ENCODE measurements at regions not wholly inside any gene's neighbourhood (a gene's known extent, or its start where the extent isn't known, plus 50 kb on each side); places are given as distances from the start of the nearest gene placed in this dataset.
"Not testable (repeated sequence)": the region's sequence is repeated elsewhere in the genome, so short reads cannot be mapped to it uniquely, and the experiment has no call there.

GRCh38 chr15:81779181-81779580 is 266.6 kb downstream of the MEX3B start:
- no peak for DNase-seq

- no peak for DNase-seq
Observed at GRCh38 chr15:81777546-81777945, 268.3 kb downstream of the MEX3B start.

GRCh38 chr15:81776976-81777375 is 268.8 kb downstream of the MEX3B start:
- DNase-seq: no peak

GRCh38 chr15:81775779-81776178 is 270.0 kb downstream of the MEX3B start:
- DNase-seq: not testable (repeated sequence)

GRCh38 chr15:81774309-81774708 is 271.5 kb downstream of the MEX3B start:
- DNase-seq: no peak

GRCh38 chr15:81768773-81769172 is 277.0 kb downstream of the MEX3B start:
- no peak for DNase-seq

- DNase-seq: no peak
Observed at GRCh38 chr15:81766829-81767475, 278.9 kb downstream of the MEX3B start.

- DNase-seq: no peak
Observed at GRCh38 chr15:81765816-81766215, 280.0 kb downstream of the MEX3B start.

GRCh38 chr15:81763304-81763703 is 282.5 kb downstream of the MEX3B start:
- no peak for DNase-seq

- DNase-seq: no peak
Observed at GRCh38 chr15:81760686-81761085, 285.1 kb downstream of the MEX3B start.

GRCh38 chr15:81758818-81759284 is 287.0 kb downstream of the MEX3B start:
- DNase-seq: no peak

GRCh38 chr15:81755626-81756025 is 290.2 kb downstream of the MEX3B start:
- no peak for DNase-seq

- no peak for DNase-seq
Observed at GRCh38 chr15:81754078-81754477, 291.7 kb downstream of the MEX3B start.

- DNase-seq: no peak
Observed at GRCh38 chr15:81752974-81753373, 292.8 kb downstream of the MEX3B start.

- peak in 34 of 56 donors; percentile 2 to 73 (median 22) for DNase-seq
Observed at GRCh38 chr15:81752546-81752942, 293.3 kb downstream of the MEX3B start.

GRCh38 chr15:81751816-81752545 is 293.8 kb downstream of the MEX3B start:
- no peak for DNase-seq

- DNase-seq: no peak
Observed at GRCh38 chr15:81751256-81751655, 294.6 kb downstream of the MEX3B start.

- DNase-seq: no peak
Observed at GRCh38 chr15:81749716-81750375, 296.0 kb downstream of the MEX3B start.

GRCh38 chr15:81747482-81747881 is 298.3 kb downstream of the MEX3B start:
- no peak for DNase-seq

- DNase-seq: no peak
Observed at GRCh38 chr15:81747026-81747425, 298.8 kb downstream of the MEX3B start.

- no peak for DNase-seq
Observed at GRCh38 chr15:81744364-81744763, 301.5 kb downstream of the MEX3B start.

GRCh38 chr15:81740416-81740815 is 305.4 kb downstream of the MEX3B start:
- DNase-seq: no peak

GRCh38 chr15:81729340-81729739 is 316.5 kb downstream of the MEX3B start:
- DNase-seq: no peak
